Stimulated activated CD8-positive, alpha-beta memory T cell treated with anti-CD3 and anti-CD28 coated beads, Interleukin-2, amount 100 ng/mL, for 48 hours (primary cell): ENCODE measurements at regions not wholly inside any gene's neighbourhood (a gene's known extent, or its start where the extent isn't known, plus 50 kb on each side); places are given as distances from the start of the nearest gene placed in this dataset.

Experiments used
- DNase-seq, 2 donors: peaks; one replicate each; pipeline ENCODE4 v3.0.0-alpha.2; 2020; ENCODE audit warnings: low read depth in 2 of 2

DNA sequence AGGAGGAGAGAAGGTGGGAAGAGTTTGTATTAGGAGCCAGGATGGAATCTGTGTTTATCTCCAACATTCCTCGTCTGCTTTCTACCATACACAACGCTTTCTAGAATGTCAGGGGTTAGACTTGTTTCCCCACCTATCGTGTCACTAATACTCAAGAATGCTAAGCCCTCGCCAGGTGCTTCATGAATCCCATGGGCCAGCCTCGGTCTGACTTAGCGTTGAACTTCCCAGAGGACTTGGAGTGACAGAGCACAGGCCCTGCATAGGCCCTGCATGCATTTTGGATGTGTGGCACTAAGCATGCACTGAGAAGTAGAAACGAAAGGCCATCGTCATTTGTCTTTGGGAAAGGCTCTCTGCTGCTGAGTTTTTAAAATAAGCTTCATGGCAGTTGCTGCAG lies 328.7 kb downstream of the NSG2 start:
- no peak for DNase-seq

DNA sequence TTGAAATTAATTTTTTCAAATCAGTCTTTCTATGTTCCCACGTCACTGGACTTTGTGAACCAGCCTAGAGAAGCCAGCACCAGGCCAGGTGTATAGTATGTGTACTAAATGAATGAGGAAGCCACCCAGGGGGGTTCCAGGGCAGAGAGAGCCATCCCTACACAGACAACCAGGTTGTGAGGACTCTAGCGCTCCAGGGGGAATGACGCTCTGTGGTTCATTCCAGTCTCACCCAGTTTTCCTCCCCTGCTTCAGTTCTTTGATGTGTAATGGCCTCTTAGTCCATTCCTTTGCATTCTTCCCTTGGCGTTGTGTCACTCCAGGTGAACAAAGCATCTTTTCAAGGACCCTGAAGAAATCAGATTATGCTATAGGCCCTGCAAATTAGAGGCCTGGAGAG lies 330.6 kb downstream of the NSG2 start:
- no peak for DNase-seq

DNA sequence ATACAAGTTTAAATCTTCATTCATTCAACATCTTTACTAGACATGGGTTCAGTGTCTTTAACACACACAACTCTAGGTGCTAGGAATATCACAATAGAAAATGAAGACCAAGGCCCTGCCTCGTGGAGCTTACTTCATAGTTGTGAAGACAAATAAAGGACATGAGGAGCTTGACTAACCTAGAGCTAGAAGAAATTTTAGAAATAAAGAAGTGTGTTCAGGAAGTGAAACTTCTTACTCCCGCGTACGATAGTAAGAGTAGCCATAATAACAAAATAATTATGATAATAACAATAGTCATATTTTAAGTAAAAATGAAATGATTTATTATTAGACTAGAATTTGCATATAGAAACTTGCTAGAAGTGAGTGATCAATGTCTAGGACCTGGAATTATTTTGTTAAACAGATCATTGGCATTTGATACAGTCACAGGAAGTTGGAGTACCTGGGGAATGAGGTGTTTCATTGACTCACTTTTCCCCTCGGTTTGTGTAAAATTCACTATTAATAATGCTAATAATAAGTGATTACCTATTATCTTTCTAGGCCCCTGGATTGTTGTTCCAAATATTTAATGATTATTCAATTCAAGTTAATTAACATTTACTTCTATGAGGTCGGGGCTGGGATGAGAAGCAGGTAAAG lies 331.3 kb downstream of the NSG2 start:
- no peak for DNase-seq

DNA sequence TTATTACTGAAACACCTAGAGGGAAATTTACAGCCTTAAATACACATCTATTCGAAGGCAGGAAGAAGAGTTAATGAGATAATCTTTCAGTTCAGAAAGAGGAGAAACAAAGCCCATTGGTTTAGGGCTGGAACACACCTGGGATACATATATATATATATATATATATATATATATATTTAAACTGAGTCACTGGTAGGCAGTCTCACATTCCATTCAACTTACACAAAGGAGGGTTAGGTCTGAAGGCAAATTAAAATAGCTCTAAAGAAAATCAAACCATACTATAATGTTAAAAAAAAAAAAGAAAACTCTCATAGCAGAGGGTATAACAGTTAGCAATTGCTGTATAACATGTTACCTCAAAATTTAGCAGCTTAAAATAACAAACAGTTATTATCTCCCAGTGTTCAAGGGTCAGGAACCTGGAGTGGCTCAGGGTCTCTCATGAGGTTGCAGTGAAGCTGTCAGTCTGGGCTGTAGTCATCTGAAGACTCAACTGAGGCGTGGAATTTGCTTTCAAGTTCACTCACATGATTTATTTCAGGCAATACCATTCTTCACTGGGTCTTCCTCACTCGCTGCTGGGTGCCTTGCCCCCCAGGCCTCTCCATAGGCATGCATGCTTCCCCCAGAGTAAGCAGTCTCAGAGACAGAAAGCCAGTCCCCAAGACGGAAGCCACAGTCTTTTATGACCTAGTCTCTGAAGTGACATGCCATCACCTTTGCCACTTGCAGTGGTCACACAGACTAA lies 332.8 kb downstream of the NSG2 start:
- DNase-seq = no peak

DNA sequence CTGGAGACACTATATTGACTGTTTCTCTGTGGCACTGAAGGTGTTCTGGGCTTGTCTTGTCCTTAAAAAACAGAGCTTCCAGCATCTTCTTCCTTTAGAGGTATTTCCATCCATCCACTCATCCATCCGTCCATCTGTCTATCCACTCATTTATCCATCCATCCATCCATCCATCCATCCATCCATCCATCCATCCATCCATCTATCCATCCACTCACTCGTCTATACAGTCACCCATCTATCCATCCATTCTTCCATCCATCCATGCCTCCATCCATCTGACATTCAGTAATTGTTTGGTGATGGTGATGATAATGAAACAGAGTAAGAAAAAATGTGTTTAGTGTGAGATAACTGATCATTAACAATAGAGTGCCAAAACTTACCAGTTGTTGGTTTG lies 334.8 kb downstream of the NSG2 start:
- DNase-seq = no peak

DNA sequence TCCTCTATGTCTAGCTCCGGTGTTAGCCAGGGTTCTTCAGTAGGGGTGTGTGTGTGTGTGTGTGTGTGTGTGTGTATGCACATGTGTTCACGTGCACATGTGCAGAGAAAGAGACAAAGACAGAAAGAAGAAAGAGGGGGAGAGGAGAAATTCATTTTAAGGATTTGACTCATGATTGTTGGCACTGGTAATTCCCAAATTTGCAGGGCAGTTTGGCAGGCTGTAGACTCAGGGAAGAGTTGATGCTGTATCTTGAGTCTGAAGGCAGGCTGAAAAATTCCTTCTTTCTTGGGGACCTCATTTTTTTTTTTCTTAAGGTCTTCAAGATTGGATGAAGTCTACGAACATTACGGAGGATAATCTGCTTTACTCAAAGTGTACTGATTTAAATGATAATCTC lies 335.7 kb downstream of the NSG2 start:
- no peak for DNase-seq

DNA sequence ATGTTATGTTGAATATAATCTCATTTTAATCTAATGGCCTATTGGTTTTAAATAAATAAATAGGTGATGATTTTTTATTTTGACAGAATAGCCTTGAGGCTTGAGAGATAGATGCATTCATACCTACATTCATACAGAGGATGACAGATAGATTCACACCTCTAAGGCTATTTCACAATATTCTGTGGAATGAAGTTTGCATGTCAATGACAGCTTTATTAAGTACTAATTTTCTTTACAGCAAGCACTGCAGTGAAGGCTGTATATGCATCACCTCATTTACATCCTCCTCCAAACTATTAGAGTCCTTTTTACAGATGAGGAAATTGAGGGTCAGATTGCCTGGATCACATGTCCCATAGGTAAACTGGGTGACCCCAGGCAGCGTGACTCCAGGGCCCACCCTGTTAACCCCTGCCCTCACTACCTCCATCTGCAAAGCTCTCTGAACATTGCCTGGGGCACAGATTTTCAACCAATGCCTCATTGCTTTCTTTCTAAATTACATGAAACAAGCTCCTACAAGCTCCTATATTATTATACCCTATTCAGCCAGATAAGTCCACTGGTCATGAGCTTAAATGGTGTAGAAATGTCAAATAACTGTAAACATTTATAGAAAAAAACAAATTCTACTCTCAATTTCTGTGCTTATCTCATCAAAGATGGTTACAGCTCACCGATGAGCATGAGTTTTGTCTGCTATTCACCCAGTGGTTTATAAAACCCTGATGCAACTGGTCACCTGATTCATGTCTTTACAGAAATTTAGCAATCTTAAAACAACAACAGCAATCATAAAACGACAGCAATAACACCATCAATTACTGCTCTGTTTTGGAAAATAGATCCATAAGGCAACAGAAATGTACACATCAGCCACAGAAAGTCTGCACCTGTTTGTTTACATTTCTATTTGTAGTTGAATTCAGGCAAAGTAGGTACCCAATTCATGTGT lies 338.0 kb downstream of the NSG2 start:
- DNase-seq = no peak

DNA sequence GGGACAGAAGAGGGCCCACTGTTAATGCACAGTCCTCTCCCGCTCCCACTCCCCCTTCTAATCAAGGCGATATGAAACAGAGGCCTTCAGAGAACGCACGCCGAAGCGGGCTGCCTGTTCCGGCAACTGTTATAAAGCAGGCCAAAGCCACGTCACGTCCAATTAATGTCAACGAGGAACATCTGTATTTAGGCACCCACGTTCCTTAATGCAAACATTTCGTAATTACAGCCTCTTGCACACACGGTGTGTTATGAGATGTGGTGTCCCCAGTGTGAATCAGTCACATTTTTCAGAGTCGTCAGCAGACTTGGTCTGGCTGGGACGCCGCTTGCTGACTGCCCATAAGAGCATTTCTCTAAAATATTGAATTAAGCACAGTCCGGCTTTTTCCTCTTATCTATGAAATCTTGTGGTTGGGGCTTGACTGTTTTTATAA lies 339.0 kb downstream of the NSG2 start:
- no peak for DNase-seq

DNA sequence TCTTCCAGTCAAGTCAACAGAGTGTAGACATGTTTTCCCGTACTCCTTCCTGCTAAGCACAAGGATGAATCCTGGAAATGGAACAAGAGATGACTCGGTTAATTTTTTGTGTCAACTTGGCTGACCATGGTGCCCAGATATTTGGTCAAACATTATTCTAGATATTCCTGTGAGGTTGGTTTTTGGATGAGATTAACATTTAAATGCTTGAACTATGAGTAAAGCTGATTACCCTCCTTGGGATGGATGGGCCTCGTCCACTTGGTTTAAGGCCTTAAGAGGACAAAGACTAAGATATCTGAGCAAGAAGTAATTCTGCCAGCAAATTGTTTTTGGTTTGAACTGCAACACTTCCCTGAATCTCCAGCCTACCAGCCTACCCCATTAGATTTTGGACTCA lies 338.1 kb upstream of the MSX2 start:
- DNase-seq = no peak

DNA sequence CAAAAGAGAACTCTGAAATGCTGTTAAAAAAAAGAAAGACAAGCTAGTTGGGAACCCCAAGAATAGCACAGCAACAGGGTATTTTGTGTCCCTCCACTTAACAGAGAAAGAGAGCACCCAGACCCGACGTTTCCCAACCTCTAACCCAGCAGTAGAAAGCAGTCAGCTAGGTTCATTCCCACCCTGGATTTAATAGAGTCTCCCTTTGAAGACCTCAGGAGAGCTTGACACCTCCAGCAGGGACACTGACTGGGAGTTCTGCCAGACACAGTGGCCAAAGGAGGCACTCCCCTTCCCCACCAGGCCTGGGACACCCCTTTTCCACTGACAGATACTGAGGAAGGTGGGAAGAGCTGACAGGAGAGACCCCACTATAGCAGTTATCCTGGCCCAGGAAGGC lies 337.5 kb upstream of the MSX2 start:
- DNase-seq = no peak

DNA sequence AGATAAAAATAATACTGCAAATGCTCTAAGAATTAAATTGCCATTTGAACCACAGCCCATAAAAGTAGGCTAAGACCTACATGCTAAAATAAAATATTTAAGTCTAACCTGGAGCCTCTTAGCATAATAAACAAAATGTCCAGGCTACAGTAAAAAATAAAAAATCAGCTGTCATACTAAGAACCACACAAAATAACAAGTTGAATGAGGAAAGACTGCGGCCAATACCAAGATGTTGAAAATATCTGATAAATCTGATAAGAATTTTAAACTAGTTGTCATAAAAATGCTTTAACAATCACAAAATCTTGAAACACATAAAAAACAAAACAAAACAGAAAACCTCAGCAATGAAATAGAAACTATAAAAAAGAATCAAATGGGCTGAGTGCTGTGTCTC lies 336.9 kb upstream of the MSX2 start:
- DNase-seq = no peak

DNA sequence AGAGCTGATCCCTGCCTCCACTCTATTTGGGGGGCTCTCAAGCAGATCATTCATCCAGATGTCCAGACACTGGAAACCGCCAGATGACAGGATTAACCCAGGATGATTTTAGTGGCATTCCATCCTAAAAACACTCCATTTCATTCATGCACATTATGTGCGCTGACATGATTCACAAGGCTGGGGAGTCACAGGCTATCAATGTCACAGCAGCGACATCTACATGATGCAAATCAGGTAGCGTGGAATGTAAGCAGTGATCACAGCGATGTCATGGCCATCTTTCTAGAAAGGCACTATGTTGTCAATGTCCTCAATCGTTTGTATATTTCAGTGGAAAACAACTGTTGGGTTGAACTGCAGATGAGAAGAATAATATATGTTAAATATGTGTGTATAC lies 331.5 kb upstream of the MSX2 start:
- DNase-seq = no peak

DNA sequence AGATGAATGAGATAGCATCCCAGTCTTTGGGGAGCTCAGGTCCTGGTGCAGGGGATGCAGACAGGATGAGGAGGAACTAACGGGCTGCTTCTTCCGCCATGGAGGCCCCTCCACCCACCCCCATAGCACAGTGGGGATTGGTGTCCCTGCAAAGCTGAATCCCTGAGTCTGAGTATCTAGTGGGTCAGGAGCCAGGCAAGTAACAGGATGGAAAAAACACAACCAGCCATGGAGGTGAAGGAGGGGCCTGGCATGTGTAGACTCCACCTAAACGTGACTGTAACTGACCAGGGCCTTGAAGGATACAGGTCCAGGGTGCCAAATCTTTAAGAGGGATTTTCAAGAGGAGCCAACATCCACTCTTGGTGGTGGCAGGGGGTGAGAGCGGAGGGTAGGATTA lies 327.8 kb upstream of the MSX2 start:
- DNase-seq = no peak

DNA sequence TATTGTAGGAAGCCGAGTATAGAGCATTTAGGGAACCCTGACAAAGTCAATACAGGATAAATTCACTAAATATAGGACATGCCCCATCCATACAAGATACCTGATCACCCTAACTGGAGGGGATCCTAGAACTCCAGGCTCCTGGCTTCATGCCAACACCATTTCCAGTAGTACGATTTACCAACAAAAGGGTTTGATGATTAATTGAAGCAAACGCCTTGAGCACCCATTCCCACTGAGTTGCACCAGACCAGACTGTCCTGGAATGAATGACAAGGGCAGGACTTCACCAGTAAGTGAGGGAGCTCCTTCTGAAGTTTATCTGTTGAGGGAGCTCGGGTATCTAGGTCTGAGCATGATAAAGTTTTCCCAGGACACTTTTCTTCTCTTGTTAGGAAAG lies 327.2 kb upstream of the MSX2 start:
- no peak for DNase-seq

DNA sequence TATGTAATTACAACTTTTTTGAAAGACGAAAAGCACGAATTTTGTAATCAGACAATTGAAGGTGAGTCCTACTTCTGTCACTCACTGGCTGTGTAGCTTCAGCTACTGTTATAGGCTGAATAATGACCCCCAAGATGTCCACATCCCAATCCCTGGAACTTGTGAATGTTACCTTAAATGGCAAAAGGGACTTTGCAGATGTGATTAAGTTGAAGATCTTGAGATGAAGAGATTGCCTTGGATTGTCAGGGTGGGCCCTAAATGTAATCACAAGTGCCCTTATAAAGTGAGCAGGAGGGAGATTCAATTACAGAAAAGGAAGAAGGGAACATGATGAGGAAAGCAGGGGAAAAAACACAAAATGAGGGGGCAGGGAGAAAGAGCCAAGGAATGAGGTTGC lies 326.2 kb upstream of the MSX2 start:
- no peak for DNase-seq

DNA sequence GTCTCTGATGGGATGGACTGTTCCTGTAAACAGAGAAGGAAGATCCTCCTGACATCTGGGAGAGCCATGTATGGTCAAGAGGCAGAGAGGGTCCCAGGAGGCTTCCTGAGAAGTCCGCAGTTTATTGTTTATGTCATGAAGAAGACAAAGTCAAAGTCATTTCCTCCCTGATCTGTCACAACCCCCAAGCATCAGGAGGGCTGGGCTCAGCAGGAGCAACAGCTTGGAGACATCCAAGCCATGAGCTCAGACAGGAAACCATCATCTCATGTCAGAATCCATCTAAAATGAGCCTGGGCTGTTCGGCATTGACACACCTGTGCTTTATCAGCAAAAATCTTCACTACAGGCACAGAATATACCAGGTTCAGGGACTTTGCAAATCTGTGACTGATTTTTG lies 325.0 kb upstream of the MSX2 start:
- no peak for DNase-seq

DNA sequence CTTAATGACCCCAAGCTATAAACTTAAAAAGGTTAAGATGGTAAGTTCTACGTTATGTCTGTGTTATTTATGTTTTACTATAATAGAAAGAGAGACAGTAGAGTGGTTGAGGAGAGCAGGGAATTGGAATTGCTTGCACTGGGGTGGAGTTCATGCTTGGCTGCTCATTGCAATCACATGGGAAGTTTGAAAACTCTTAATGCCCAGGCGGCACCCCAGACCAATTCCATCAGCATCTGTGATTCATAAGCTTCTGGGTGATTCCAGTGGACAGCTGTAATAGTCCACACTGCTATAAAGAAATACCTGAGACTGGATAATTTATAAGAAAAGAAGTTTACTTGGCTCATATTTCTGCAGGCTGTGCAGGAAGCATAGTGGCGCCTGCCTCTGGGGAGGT lies 323.9 kb upstream of the MSX2 start:
- no peak for DNase-seq

DNA sequence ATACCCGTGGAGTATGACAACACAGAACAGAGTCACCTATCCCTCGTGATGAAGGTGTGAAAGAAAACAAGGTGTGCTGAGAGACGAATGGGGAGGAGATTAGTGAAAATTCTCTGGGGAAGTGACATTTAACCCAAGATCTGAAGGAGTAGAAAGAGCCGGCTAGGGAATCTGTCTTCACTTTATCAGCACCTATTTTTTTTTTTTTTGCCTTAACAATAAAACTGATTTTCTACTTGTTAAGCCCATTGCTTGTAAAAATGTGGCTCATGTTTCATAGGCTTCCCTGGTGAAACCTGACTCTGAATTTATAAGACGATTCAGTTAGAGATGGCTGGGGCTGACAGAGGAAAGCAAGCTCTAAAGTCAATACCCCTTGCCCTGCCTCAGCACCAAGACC lies 322.6 kb upstream of the MSX2 start:
- no peak for DNase-seq

DNA sequence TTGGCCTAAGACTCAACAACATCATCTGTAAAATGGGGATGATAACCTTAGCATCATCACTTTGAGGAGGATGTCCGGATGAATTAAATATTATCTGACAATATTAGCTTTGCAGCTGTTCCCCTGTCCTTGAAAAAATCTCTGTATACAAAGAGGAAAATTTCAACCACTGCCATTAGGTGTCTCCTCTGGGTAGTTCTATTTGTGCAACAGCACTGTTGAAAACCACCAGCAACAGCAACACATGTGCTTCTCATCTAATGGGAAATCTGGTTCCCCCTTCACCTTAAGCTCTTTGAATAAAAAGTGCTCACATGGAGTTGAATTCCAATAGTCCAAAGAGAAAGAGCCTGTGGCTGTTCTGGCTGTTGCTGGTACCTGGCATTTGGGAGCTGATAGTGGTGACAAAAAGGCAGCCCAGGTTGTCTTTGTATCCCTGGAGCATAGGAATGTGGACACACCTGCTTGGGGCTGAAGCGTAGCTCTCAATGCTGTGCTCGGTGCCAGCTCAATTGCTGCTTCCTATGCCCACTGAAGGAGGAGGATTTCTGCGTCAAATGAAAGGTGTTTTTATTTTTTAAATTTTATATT lies 322.1 kb upstream of the MSX2 start:
- DNase-seq = no peak

DNA sequence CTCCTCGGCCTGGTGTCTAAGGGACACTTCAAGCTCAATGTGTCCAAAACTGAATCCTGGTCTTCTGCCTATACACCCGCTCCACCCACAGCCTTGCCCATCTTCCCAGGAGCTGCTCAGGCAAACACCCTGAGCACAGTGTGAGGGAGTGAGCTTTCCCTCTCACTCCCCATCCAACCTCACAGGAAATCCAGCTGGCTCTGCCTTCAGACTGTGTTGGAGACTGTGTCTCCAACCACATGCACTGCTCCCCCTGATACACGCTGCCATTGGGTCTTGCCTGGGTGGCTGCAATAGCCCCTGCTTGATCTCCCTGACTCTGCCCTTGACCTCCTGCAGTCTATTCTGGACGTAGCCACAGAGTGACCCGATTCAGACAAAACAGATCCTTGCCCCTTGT lies 319.5 kb upstream of the MSX2 start:
- no peak for DNase-seq

DNA sequence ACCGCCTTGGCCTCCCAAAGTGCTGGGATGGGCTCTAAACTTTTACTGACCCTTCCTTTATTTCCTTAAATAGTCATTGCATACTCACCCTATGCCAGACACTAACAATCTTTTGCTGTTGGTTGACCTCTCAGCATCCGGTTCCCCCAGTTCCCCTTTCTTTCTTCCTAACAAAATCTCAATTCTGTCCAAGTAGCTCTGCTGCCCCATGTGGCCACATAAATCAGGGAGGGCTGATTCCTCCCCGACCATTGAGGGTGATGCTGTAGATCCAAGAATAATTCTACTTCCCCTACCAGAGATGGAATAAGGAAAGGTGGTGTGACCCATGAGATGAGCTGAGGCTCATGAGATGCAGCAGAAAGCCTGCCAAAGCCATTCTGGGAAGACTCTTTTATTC lies 315.3 kb upstream of the MSX2 start:
- DNase-seq = no peak

DNA sequence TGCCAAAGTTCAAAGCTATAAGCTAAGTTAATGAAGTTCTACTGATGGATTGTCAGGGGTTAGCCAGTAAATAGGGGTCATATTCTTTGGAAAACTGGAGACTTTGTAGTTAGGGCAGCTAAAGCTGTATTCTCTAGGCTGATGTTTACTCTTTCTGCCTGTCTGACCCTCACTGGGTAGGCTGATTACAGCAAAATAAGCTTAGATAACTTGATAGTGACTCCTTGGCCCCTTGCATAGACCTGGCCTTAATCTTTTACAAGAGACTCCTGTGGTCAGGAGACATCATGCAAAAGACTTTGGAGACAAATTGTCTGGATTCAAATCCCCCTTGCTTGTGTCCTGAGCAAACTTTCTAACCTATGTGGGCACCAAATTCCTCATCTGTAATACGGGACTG lies 314.4 kb upstream of the MSX2 start:
- no peak for DNase-seq
